A549 (cell line): ENCODE measurements at regions not wholly inside any gene's neighbourhood (a gene's known extent, or its start where the extent isn't known, plus 50 kb on each side); places are given as distances from the start of the nearest gene placed in this dataset.

Source experiments
- HDAC2 ChIP-seq: fragments of 200-600 bp; sonication (generic); IDR thresholded peaks from 2 replicates; pipeline ENCODE4 v1.6.1; 2016
- TF ChIP-seq, protein P1 (sequence below): fragments of >200 bp; sonication (Bioruptor Twin); formaldehyde crosslinking; IDR thresholded peaks from 3 replicates; pipeline ENCODE4 v1.5.1; 2016

DNA sequence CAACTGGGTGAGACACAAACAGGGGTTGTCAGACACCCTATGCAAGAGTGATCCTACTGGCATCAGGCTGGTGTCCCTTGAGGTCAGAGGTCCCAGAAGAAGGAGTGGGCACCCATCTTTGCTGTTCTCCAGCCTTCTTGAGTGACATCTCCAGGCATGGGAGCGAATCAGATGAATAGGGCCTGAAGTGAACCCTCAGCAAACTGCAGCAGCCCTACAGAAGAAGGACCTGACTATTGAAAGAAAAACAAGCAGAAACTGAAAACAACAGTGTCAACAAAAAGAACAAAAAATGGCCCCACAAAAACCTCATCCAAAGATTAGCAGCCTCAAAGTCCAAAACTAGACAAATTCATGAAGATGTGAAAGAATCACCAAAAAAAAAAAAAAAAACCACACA lies 1229.7 kb upstream of the CRIM1 start:
- TF ChIP-seq, protein P1, sequence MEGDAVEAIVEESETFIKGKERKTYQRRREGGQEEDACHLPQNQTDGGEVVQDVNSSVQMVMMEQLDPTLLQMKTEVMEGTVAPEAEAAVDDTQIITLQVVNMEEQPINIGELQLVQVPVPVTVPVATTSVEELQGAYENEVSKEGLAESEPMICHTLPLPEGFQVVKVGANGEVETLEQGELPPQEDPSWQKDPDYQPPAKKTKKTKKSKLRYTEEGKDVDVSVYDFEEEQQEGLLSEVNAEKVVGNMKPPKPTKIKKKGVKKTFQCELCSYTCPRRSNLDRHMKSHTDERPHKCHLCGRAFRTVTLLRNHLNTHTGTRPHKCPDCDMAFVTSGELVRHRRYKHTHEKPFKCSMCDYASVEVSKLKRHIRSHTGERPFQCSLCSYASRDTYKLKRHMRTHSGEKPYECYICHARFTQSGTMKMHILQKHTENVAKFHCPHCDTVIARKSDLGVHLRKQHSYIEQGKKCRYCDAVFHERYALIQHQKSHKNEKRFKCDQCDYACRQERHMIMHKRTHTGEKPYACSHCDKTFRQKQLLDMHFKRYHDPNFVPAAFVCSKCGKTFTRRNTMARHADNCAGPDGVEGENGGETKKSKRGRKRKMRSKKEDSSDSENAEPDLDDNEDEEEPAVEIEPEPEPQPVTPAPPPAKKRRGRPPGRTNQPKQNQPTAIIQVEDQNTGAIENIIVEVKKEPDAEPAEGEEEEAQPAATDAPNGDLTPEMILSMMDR, result no peak
- no peak for TF ChIP-seq HDAC2
